GM21786 (cell line): ENCODE measurements at regions not wholly inside any gene's neighbourhood (a gene's known extent, or its start where the extent isn't known, plus 50 kb on each side); places are given as distances from the start of the nearest gene placed in this dataset.

Source experiments
- ATAC-seq: cut with Tn5 transposase; IDR thresholded peaks from one replicate; pipeline ENCODE4 v1.9.1; 2021; ENCODE audit not compliant: unreplicated experiment

GRCh38 chr13:107005577-107005976 is 437.6 kb upstream of the ARGLU1 start:
- ATAC-seq = no peak

DNA sequence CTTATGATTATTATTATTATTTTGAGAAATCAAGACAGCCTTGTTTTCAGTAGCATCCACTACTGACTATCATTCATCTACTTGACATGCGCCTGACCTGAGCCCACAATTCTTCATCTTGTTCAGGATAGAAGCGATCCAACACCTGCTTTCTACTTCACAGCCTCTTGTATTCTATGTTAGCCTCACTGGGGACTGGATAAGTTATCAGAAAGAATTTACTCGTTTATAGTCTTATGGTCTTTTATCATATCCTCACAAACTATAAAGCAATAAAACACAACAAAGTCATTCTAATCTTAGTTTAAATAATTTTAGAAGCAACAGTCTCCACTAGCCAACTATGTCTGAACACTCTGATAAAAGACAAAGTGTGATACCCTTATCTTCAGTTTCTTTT is 436.0 kb upstream of the ARGLU1 start:
- ATAC-seq = no peak

DNA sequence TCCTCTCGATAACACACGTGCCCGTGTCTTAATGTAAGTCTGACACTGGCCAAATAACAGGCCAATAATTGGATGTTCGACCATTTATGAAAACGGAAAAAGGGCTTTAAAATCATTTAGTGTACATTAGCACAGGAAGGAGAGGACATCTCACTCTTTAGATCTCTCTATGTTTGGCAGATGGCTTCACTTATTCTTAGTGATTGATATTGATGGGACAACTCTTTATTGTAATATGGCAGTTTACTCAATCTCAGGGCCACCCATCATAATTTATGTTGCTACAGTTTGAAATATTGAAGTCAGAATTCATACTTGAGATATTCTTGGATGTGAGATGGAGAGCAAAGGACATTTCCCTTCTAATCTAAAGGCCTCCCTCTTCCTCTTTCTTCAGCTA is 430.7 kb upstream of the ARGLU1 start:
- no peak for ATAC-seq

GRCh38 chr13:106997696-106998095 is 429.8 kb upstream of the ARGLU1 start:
- ATAC-seq = no peak

DNA sequence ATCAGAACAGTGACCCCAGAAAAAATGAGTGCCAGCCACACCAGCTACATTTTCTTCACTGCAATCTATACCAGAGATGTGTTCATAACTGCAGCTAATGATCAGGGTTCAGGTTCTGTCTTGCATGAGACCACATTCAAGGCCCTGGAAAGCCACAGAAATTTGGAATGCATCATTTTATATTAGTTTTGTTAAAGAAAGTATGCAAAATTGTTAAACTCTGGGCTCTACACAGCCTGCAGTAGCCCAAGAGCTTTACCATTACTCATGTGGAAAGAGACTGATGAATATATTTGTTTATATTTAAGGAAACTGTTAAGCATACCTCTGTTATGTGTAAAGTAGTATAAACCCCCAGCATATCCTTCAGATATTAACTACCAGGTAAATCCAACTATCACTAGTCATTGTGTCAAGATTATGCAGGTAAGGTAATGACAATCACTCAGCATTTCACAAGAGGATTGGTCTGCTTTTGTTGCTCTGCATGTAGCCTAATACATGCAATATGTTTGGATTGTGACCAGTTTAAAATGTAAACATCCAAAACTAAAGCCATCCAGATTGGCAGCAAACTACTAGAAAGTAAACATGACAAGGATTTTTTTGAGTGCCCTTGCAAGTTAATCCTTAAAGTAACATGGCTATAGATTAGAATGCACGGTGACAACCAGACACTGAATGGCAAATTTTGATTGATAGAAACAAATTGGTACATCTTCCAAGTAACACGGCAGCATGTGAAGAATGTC is 429.1 kb upstream of the ARGLU1 start:
- ATAC-seq = no peak

DNA sequence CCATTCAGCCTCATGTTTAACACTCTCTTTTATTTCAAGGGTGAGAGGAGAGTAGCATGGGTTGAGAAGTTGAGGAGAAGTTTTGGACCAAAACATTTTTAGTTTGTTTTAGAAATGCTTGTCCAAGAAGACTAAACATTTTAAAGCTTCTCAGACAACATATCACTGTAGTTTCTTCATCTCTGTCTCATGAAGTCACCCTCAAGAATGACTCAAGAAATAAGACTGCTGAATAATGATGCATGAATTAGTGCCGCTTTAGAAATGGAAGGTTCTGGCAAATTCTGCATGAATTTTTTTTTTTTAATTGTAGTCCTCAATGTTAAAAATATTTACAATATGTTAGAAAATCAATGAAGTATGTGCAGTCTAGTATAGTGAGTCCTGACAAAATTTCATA is 422.7 kb upstream of the ARGLU1 start:
- ATAC-seq = no peak

GRCh38 chr13:106989876-106990275 is 421.9 kb upstream of the ARGLU1 start:
- no peak for ATAC-seq

DNA sequence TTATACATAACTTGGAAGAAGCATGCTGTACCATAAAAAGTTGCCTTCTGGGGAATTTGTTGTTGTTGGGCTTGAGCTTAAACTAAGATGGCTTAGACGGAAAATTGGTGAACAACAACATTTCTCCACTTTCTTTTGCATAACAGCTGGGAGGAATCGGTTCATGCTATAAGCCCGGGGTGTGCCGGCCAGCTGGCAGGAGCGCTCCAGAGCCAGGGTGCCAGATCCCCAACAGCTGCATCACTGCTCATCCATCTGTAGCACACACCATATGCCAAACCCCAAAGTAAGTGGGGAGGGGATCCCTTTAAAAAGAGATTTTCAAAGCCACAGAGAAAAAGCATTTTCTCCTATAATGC is 419.5 kb upstream of the ARGLU1 start:
- ATAC-seq = no peak

- ATAC-seq = no peak
Measured at GRCh38 chr13:106986687-106987426, 418.9 kb upstream of the ARGLU1 start.

DNA sequence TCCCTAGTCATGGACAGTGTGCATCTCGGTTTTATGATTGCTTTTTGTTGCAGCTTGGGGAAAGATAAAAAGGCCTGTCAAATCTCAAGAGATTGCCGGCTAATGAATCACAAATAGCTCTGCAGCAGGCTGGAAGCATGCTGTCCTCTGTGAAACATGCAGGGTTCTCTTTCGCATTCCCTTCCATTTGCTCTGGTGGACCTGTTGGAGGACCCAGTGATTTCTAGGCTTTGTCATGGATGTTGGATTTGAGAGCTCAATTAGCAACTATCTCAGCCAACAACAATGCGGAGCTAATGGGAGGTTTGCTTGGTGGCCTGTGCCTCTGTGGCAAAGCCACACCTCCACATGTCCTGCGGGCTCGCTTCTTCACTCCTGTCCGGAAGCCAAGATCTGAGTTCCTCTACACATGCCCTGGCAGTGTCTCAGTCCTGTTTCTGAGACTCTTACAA is 418.1 kb upstream of the ARGLU1 start:
- ATAC-seq = no peak

DNA sequence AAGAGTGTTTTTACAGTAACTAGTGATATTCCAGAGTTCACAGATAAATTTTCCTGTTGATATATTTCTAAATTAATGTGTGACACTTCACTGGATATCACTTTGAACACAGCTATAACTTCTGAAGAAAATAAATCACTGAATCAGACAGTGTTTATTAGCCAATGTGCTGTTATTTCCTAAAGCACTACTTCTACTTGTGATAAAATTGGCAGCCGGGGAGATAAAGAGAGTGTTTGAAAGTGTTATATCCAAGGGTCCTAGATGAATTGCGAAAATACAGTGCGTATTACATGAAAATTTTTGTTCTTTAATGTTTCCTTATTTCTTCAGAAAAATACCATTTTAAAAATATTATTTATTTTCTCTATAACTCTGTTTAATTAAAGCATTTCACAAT is 417.5 kb upstream of the ARGLU1 start:
- no peak for ATAC-seq

DNA sequence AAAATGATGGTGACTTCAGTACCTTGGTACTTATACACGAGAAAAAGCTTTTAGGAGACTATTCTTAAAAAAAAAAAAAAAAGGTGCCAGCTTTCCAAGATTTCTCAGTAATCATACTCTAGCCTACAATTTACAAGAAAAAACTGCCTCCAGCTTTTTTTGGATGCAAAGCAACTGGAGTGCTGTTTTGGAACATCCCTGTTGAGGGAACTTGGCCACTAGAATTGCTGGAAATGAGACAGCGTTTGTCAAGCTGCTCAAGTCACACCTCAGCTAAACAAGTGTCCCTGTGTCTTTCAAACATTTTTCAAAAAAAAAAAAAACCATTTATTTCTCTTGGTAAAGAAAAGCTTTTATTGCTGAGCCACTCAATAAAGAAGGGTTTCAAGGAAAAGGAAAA is 413.1 kb upstream of the ARGLU1 start:
- no peak for ATAC-seq

DNA sequence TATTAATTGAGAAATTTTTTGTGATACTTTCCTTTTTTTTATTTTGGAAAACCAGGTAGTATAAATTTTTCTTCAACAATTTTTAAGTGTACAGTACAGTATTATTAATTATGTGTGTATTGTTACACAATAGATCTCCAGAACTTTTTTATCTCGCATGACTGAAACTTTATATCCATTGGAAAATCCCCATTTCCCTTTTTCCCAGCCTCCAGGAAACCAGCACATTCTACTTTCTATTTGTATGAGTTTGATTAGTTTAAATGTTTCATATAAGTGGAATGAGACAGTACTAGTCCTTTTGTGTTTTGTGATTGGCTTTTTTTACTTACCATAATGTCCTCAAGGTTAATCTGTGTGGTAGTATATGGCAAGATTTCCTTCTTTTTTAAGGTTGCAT is 399.5 kb upstream of the ARGLU1 start:
- ATAC-seq = no peak

- ATAC-seq = no peak
Measured at GRCh38 chr13:106963151-106963550, 395.2 kb upstream of the ARGLU1 start.

GRCh38 chr13:106961651-106962050 is 393.7 kb upstream of the ARGLU1 start:
- ATAC-seq = no peak

DNA sequence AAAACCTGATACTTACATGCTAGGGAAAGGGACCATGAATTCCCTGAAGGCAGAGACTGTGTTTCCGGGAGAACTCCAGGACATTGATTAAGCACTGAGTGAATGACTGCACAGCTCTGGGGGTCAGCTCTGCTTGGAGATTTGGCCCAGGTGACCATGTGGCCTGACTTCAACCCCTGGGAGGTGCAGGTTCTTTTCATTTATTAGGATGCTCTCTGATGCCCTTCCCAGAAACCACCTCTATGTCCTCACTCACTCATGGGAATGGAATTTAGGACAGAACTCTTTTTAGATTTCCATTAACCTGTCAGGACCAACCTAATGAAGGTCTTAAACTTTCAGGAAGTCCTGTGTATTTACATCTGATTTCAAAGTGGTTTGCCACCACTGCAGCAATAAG is 393.3 kb upstream of the ARGLU1 start:
- no peak for ATAC-seq

DNA sequence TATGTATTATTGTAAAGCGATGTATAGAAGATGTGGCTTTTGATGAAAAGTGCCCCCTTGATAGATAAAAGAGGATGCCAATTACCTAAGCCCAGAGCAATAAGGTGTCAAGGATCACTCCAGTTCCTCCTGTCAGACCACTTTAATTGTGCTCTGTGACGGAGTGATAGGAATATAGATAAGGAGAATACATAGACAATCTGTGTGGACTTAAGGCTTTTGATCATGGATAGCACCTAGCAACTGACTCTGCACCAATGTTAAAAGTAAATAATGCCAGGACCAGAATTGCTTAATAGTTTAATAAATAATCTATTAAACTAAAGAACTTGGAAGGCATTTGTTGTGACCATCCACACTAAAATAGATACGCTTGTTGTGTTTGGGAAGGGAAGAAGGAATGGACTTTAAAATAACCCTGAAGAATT is 390.7 kb upstream of the ARGLU1 start:
- ATAC-seq = no peak

- no peak for ATAC-seq
Measured at GRCh38 chr13:106942563-106942962, 374.6 kb upstream of the ARGLU1 start.

GRCh38 chr13:106941779-106942178 is 373.8 kb upstream of the ARGLU1 start:
- no peak for ATAC-seq

GRCh38 chr13:106927421-106927820 is 359.5 kb upstream of the ARGLU1 start:
- ATAC-seq = no peak

DNA sequence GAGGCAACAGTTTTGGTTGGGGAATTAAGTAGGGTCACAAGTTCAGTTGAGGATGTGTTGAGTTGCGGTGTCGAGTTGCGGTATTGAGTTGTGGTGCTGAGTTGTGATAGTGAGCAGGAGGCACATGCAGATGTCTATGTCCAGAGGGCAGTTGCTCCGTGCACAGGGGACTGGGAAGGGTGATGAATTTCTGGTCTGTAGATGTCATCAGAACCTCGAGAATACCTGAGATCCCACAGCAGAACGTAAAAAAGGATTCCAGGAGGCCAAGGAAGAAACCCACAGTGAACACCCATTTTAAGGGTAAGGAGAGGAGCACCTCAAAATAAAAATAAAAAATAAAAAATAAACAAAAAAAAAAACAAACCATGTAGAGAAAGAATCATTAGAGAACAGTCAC is 354.4 kb upstream of the ARGLU1 start:
- no peak for ATAC-seq

DNA sequence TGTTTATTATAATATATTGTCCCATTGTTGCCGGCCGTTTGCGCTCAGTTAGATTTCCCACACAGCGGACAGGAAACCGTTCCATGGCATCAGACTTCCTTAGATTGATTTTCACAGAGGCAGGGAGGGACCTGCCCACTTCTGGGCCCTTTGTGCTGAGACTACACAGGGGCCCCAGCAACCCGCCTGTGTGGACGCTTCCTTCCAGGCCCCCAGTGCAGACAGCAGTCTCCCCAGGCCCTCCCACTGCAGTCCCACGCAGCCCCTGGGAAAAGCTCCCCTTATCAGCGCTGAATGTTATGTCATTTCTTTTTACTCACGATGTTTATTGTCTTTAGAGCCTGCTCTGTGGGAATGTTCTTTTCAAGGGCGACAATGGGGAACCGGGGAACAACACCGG is 351.7 kb upstream of the ARGLU1 start:
- ATAC-seq = no peak

DNA sequence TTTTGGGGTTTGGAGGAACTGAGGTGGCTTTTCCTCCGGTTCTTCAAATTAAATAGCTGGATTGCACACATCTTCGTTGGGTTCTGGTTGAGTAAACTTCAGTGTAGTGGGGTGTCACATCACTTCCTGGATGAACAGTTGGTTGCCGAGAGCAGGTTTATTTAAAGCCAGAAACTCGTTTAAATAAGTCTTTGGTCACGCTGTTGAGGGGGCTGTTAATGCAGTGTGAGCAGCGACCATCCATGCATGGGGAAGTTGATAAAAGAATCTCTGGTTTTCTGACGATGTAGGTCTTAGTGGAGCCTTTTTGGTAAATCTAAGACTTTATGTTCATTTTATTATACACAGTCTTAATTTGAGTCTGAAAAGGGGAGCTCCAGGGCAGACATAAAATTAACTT is 351.2 kb upstream of the ARGLU1 start:
- peak; percentile 35 for ATAC-seq
